Germinal center (tissue), 1 donor: ENCODE measurements at regions not wholly inside any gene's neighbourhood (a gene's known extent, or its start where the extent isn't known, plus 50 kb on each side); places are given as distances from the start of the nearest gene placed in this dataset.

Experiments used
- DNase-seq: peaks from one replicate; pipeline ENCODE4 v3.0.0; 2012; ENCODE audit warnings: mixed read lengths, low spot score

- no peak for DNase-seq
Measured at GRCh38 chr10:125340903-125341302, 180.5 kb upstream of the CTBP2 start.

GRCh38 chr10:125337510-125337909, 177.1 kb upstream of the CTBP2 start:
- DNase-seq = no peak

GRCh38 chr10:125334545-125334944, 174.2 kb upstream of the CTBP2 start:
- no peak for DNase-seq

GRCh38 chr10:125333769-125334168, 173.4 kb upstream of the CTBP2 start:
- DNase-seq = no peak

- no peak for DNase-seq
Measured at GRCh38 chr10:125333209-125333591, 172.8 kb upstream of the CTBP2 start.

- DNase-seq = no peak
Measured at GRCh38 chr10:125332548-125333208, 172.3 kb upstream of the CTBP2 start.

- DNase-seq = no peak
Measured at GRCh38 chr10:125331056-125331455, 170.7 kb upstream of the CTBP2 start.

GRCh38 chr10:125329056-125329455, 168.7 kb upstream of the CTBP2 start:
- DNase-seq = no peak

- DNase-seq = no peak
Measured at GRCh38 chr10:125325326-125325725, 165.0 kb upstream of the CTBP2 start.

GRCh38 chr10:125316436-125316835, 156.1 kb upstream of the CTBP2 start:
- no peak for DNase-seq

- DNase-seq = no peak
Measured at GRCh38 chr10:125300937-125301336, 140.6 kb upstream of the CTBP2 start.

- no peak for DNase-seq
Measured at GRCh38 chr10:125299461-125299860, 139.1 kb upstream of the CTBP2 start.

- no peak for DNase-seq
Measured at GRCh38 chr10:125296598-125296997, 136.2 kb upstream of the CTBP2 start.

- DNase-seq = no peak
Measured at GRCh38 chr10:125294109-125294508, 133.7 kb upstream of the CTBP2 start.

GRCh38 chr10:125291836-125292235, 131.5 kb upstream of the CTBP2 start:
- no peak for DNase-seq

- DNase-seq = no peak
Measured at GRCh38 chr10:125289461-125289860, 129.1 kb upstream of the CTBP2 start.

GRCh38 chr10:125284875-125285597, 124.7 kb upstream of the CTBP2 start:
- no peak for DNase-seq

GRCh38 chr10:125283836-125284614, 123.7 kb upstream of the CTBP2 start:
- no peak for DNase-seq

- no peak for DNase-seq
Measured at GRCh38 chr10:125283191-125283835, 123.0 kb upstream of the CTBP2 start.

GRCh38 chr10:125281091-125281490, 120.7 kb upstream of the CTBP2 start:
- DNase-seq = no peak

GRCh38 chr10:125276133-125276532, 115.8 kb upstream of the CTBP2 start:
- DNase-seq = no peak

GRCh38 chr10:125274961-125275360, 114.6 kb upstream of the CTBP2 start:
- no peak for DNase-seq

- no peak for DNase-seq
Measured at GRCh38 chr10:125273023-125273422, 112.7 kb upstream of the CTBP2 start.
